GM10266 (cell line): ENCODE measurements at regions not wholly inside any gene's neighbourhood (a gene's known extent, or its start where the extent isn't known, plus 50 kb on each side); places are given as distances from the start of the nearest gene placed in this dataset.

Source experiments
- DNase-seq: peaks from one replicate; pipeline ENCODE4 v3.0.0; 2012; ENCODE audit errors: extremely low spot score
- CTCF ChIP-seq: IDR thresholded peaks from 2 replicates; pipeline ENCODE4 v1.5.1; 2012; ENCODE audit warnings: mild to moderate bottlenecking, low read depth; ENCODE audit not compliant: control insufficient read depth, insufficient read depth; ENCODE audit errors: missing control alignments

GRCh38 chr6:90654806-90655205 lies 67.9 kb upstream of the MAP3K7 start:
- DNase-seq: no peak
- TF ChIP-seq CTCF: no peak

- DNase-seq: no peak
- no peak for TF ChIP-seq CTCF
Observed at GRCh38 chr6:90654166-90654565, 67.3 kb upstream of the MAP3K7 start.

- DNase-seq: no peak
- TF ChIP-seq CTCF: no peak
Observed at GRCh38 chr6:90653750-90654149, 66.9 kb upstream of the MAP3K7 start.

GRCh38 chr6:90650041-90650940 lies 63.4 kb upstream of the MAP3K7 start:
- no peak for TF ChIP-seq CTCF
- DNase-seq: no peak

- no peak for DNase-seq
- TF ChIP-seq CTCF: no peak
Observed at GRCh38 chr6:90648873-90649272, 62.0 kb upstream of the MAP3K7 start.

GRCh38 chr6:90646940-90647339 lies 60.1 kb upstream of the MAP3K7 start:
- no peak for DNase-seq
- TF ChIP-seq CTCF: no peak

GRCh38 chr6:90645634-90646033 lies 58.8 kb upstream of the MAP3K7 start:
- no peak for TF ChIP-seq CTCF
- DNase-seq: no peak
